Adrenal gland (tissue), 5 donors: ENCODE measurements at regions not wholly inside any gene's neighbourhood (a gene's known extent, or its start where the extent isn't known, plus 50 kb on each side); places are given as distances from the start of the nearest gene placed in this dataset.

Experiments
- CTCF ChIP-seq, 6 experiments: fragments of 450-650 bp in 4 of 6; fragments of 200-600 bp in 2 of 6; sonication (generic) in 1 of 6; IDR thresholded peaks; 1 replicate in 5 of 6; 2 replicates in 1 of 6; pipeline versions ENCODE4 v1.5.1 to v1.8.0; 2016 to 2021; ENCODE audit warnings: antibody characterized with exemption in 6 of 6, mild to moderate bottlenecking in 2 of 6, moderate library complexity in 1 of 6
- POLR2A ChIP-seq, 2 donors: fragments of 450-650 bp; IDR thresholded peaks; one replicate each; pipeline ENCODE4 v1.6.1; 2017; ENCODE audit warnings: antibody characterized with exemption in 2 of 2, mild to moderate bottlenecking in 2 of 2, moderate library complexity in 1 of 2
- donor health status: DM: no; HTN: no; CAD: no.

DNA sequence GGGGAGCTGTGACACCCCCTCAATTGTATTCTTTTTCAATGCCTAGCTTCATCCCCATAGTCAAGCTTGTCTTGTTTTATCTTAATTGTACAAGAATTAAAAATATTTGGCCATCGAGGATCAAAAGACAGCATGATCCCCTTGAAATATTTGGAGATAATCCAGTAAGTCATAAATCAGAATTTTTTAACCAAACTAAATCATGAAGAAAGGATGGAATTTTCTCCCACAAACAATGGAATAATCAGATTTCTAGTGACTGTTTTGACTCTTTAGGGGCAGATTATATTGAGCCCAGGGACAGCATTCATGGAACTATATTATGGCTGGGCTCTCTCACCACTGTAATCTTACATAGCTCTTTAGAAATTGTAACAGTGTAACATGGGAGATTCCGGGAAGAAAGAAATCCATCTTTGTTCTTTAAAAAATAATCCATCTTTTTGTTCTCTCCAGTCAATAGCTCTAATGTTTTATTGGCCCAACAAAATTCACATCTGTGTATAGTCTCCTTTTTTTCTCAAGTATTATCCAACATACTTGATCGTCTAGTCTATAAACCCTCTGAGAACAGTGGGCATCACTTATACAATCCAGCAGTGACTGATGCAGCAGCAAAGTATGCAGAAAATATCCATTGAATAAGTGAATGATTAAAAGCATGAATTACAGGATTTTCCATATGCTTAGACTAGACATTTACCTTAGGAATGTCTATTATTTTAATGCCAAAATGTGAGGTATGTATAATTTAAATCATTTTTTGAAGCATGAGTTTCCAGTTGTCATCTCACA lies 277.0 kb upstream of the PLSCR5 start:
- TF ChIP-seq CTCF (IDR thresholded peaks at IDR 0.05) (no peak), POLR2A (IDR thresholded peaks at IDR 0.05) (no peak)
